Natural killer cell (primary cell): ENCODE measurements at regions not wholly inside any gene's neighbourhood (a gene's known extent, or its start where the extent isn't known, plus 50 kb on each side); places are given as distances from the start of the nearest gene placed in this dataset.

Experiments used
- ATAC-seq, 3 donors: fragments of 150-1000 bp in 2 of 3; fragments of 200-7000 bp in 1 of 3; cut with Tn5 transposase; 1 replicate in 1 of 3; 2 replicates in 2 of 3; pipeline ENCODE4 v1.10.0; 2021; ENCODE audit warnings: mild to moderate bottlenecking in 2 of 3, moderate library complexity in 2 of 3
- DNase-seq, 2 donors: peaks; one replicate each; pipeline versions ENCODE4 v3.0.0 to v3.0.0-alpha.2; 2013 to 2021; ENCODE audit warnings: mixed read lengths in 1 of 2
- H3K27ac ChIP-seq: one replicate; pipeline ENCODE4 v1.5.1; 2013; ENCODE audit warnings: mild to moderate bottlenecking, low read length
- H3K27me3 ChIP-seq: one replicate; pipeline ENCODE4 v1.6.1; 2013; ENCODE audit warnings: low read length; ENCODE audit not compliant: control insufficient read depth, insufficient read depth
- H3K36me3 ChIP-seq: one replicate; pipeline ENCODE4 v1.6.1; 2013; ENCODE audit warnings: low read length; ENCODE audit not compliant: control insufficient read depth, insufficient read depth
- H3K4me1 ChIP-seq: one replicate; pipeline ENCODE4 v1.6.1; 2013; ENCODE audit warnings: low read length; ENCODE audit not compliant: control insufficient read depth, insufficient read depth
- H3K4me3 ChIP-seq: one replicate; pipeline ENCODE4 v1.5.1; 2013; ENCODE audit warnings: low read length
- H3K9me3 ChIP-seq: one replicate; pipeline ENCODE4 v1.6.1; 2013; ENCODE audit warnings: low read length; ENCODE audit not compliant: control insufficient read depth, insufficient read depth
- H3K27ac Mint-ChIP-seq, 2 donors: one replicate each; pipeline ENCODE4 v1.8.0; 2022; ENCODE audit warnings: mild to moderate bottlenecking in 2 of 2, mixed read lengths in 2 of 2, moderate library complexity in 1 of 2
- H3K27me3 Mint-ChIP-seq, 2 donors: one replicate each; pipeline ENCODE4 v1.8.0; 2022; ENCODE audit warnings: low read depth in 2 of 2, mixed read lengths in 2 of 2
- H3K36me3 Mint-ChIP-seq: one replicate; pipeline ENCODE4 v1.8.0; 2022; ENCODE audit warnings: mixed read lengths
- H3K4me1 Mint-ChIP-seq, 2 donors: one replicate each; pipeline ENCODE4 v1.8.0; 2022; ENCODE audit warnings: mixed read lengths in 2 of 2
- H3K4me3 Mint-ChIP-seq: one replicate; pipeline ENCODE4 v1.8.0; 2022; ENCODE audit warnings: mild to moderate bottlenecking, moderate library complexity, mixed read lengths
- H3K9me3 Mint-ChIP-seq, 2 donors: one replicate each; pipeline ENCODE4 v1.8.0; 2022; ENCODE audit warnings: mixed read lengths in 2 of 2
- CTCF ChIP-seq: fragments of 200-600 bp; IDR thresholded peaks from one replicate; pipeline ENCODE4 v1.8.0; 2022; ENCODE audit warnings: antibody characterized with exemption
- WGBS: methylation state at CpG from one replicate; pipeline ENCODE4 v1.1.7; 2013; ENCODE audit warnings: missing lambda C conversion rate; ENCODE audit not compliant: insufficient coverage; 5-methylcytosine and 5-hydroxymethylcytosine counted together
- intact Hi-C: fragments of 100-400 bp; cut with micrococcal nuclease; formaldehyde crosslinking; loops from one replicate; pipeline ENCODE4 v1.14.2; 2022

- WGBS = 72% methylated on average over 3 of the region's 3 CpGs
- Histone ChIP-seq H3K4me1 (no peaks in the 10 kb centered on the region), H3K4me3 (no peak overlapping the region), H3K9me3 (no peaks in the 10 kb centered on the region), H3K27ac (no peak overlapping the region), H3K27me3 (peaks cover 6% of the 10 kb centered on the region), H3K36me3 (no peaks in the 10 kb centered on the region)
- intact Hi-C loops = loop anchor here (5.0 kb wide), 1 partner anchor 291 kb away; no protein-coding TSS in a partner anchor
- TF ChIP-seq CTCF = no peak
- Mint-ChIP-seq H3K4me1 (peaks cover 5 to 11% of the 10 kb centered on the region in 2 donors), H3K4me3 (no peak overlapping the region), H3K27ac (no peak overlapping the region), H3K36me3 (no peaks in the 10 kb centered on the region), H3K27me3 (peaks cover 17 to 24% of the 10 kb centered on the region in 2 donors), H3K9me3 (no peaks in the 10 kb centered on the region)
- ATAC-seq (no peak), DNase-seq (no peak)
Measured at GRCh38 chr6:163958646-163959045, 544.1 kb downstream of the QKI start.

GRCh38 chr6:163956571-163957407, 542.3 kb downstream of the QKI start:
- H3K36me3 Mint-ChIP-seq = no peaks in the 10 kb centered on the region
- H3K4me3 ChIP-seq = no peak overlapping the region
- peak overlapping the region; percentile 21 for H3K4me3 Mint-ChIP-seq
- WGBS = 10% methylated on average over 9 of the region's 12 CpGs
- no peaks in the 10 kb centered on the region for H3K9me3 ChIP-seq
- peaks cover 15 to 20% of the 10 kb centered on the region in 2 donors for H3K4me1 Mint-ChIP-seq
- H3K27ac ChIP-seq = no peak overlapping the region
- ATAC-seq (peak; percentile 75 to 97 (median 92)), DNase-seq (peak; percentile 47 to 70)
- H3K36me3 ChIP-seq = no peaks in the 10 kb centered on the region
- no peaks in the 10 kb centered on the region for H3K4me1 ChIP-seq
- H3K27ac Mint-ChIP-seq = no peak overlapping the region
- no peaks in the 10 kb centered on the region for H3K9me3 Mint-ChIP-seq
- peaks cover 6% of the 10 kb centered on the region for H3K27me3 ChIP-seq
- peak; percentile 90 for TF ChIP-seq CTCF
- H3K27me3 Mint-ChIP-seq = peaks cover 30 to 41% of the 10 kb centered on the region in 2 donors
- intact Hi-C loops = loop anchor here (1.0 to 5.0 kb wide), 4 partner anchors 289 to 786 kb away; no protein-coding TSS in a partner anchor

GRCh38 chr6:163955756-163956155, 541.2 kb downstream of the QKI start:
- DNase-seq (no peak), ATAC-seq (no peak)
- intact Hi-C loops = loop anchor here (1.0 to 5.0 kb wide), 3 partner anchors 288 to 785 kb away; no protein-coding TSS in a partner anchor
- Mint-ChIP-seq H3K27ac (no peak overlapping the region), H3K4me3 (no peak overlapping the region), H3K36me3 (no peaks in the 10 kb centered on the region), H3K4me1 (peaks cover 15 to 20% of the 10 kb centered on the region in 2 donors), H3K9me3 (no peaks in the 10 kb centered on the region), H3K27me3 (peaks cover 37 to 49% of the 10 kb centered on the region in 2 donors)
- TF ChIP-seq CTCF = no peak
- Histone ChIP-seq H3K27me3 (peaks cover 6% of the 10 kb centered on the region), H3K36me3 (no peaks in the 10 kb centered on the region), H3K27ac (no peak overlapping the region), H3K9me3 (no peaks in the 10 kb centered on the region), H3K4me3 (no peak overlapping the region), H3K4me1 (no peaks in the 10 kb centered on the region)
- 97% methylated on average over 4 of the region's 4 CpGs for WGBS
